Erythroblast (primary cell): ENCODE measurements at regions not wholly inside any gene's neighbourhood (a gene's known extent, or its start where the extent isn't known, plus 50 kb on each side); places are given as distances from the start of the nearest gene placed in this dataset.

Experiments used
- GATA1 ChIP-seq: IDR thresholded peaks from 2 replicates; pipeline ENCODE4 v1.6.1; 2011; ENCODE audit warnings: low read depth, mild to moderate bottlenecking, control low read depth, low read length, moderate library complexity
- POLR2A ChIP-seq: IDR thresholded peaks from 2 replicates; pipeline ENCODE4 v1.6.1; 2011; ENCODE audit warnings: mild to moderate bottlenecking, low read length

DNA sequence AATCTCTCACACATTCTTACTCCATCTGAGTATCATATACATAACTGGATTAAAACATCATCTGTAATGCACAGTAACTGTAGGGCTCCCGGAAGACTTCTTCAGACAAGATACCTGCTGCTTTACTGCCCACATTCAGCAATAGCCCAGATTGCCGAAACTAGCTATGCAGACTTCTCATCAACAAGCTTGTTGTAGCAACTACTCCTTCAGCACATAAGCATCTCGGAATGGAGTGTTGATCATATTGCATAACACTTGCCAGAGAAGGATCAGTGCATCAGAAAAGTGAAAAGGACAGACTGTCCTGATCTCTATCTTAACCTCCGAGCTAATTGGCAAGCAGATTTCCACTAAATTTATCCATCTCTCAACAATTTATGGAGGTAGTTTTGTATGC lies 354.6 kb upstream of the C1orf87 start:
- TF ChIP-seq POLR2A (no peak), GATA1 (no peak)
